ENCODE measurements at regions not wholly inside any gene's neighbourhood (a gene's known extent, or its start where the extent isn't known, plus 50 kb on each side); places are given as distances from the start of the nearest gene placed in this dataset.

- no peak for DNase-seq (ENCODE audit: extremely low read depth, low read depth, low spot score)
These were observed 397.1 kb downstream of the TLE1 start for GRCh38 chr9:81292056-81292805.

- DNase-seq (ENCODE audit: extremely low read depth, low read depth, low spot score): no peak
These were observed 399.7 kb downstream of the TLE1 start for GRCh38 chr9:81289622-81290021.

- DNase-seq (ENCODE audit: extremely low read depth, low read depth, low spot score): no peak
These were observed 421.3 kb downstream of the TLE1 start for GRCh38 chr9:81268048-81268447.

- DNase-seq (ENCODE audit: extremely low read depth, low read depth, low spot score): no peak
These were observed 422.7 kb downstream of the TLE1 start for GRCh38 chr9:81266674-81267073.

GRCh38 chr9:81266086-81266485 is 423.3 kb downstream of the TLE1 start:
- DNase-seq (ENCODE audit: extremely low read depth, low read depth, low spot score): no peak

- no peak for DNase-seq (ENCODE audit: extremely low read depth, low read depth, low spot score)
These were observed 424.8 kb downstream of the TLE1 start for GRCh38 chr9:81264516-81264915.

GRCh38 chr9:81259896-81260295 is 429.5 kb downstream of the TLE1 start:
- no peak for DNase-seq (ENCODE audit: extremely low read depth, low read depth, low spot score)

GRCh38 chr9:81256368-81256767 is 433.0 kb downstream of the TLE1 start:
- DNase-seq (ENCODE audit: extremely low read depth, low read depth, low spot score): no peak

GRCh38 chr9:81250606-81251005 is 438.7 kb downstream of the TLE1 start:
- DNase-seq (ENCODE audit: extremely low read depth, low read depth, low spot score): no peak

GRCh38 chr9:81250041-81250440 is 439.3 kb downstream of the TLE1 start:
- DNase-seq (ENCODE audit: extremely low read depth, low read depth, low spot score): no peak

GRCh38 chr9:81245254-81245956 is 443.9 kb downstream of the TLE1 start:
- DNase-seq (ENCODE audit: extremely low read depth, low read depth, low spot score): no peak

- no peak for DNase-seq (ENCODE audit: extremely low read depth, low read depth, low spot score)
These were observed 444.7 kb downstream of the TLE1 start for GRCh38 chr9:81244631-81245030.

GRCh38 chr9:81242866-81243265 is 446.5 kb downstream of the TLE1 start:
- no peak for DNase-seq (ENCODE audit: extremely low read depth, low read depth, low spot score)

GRCh38 chr9:81239388-81239787 is 450.0 kb downstream of the TLE1 start:
- DNase-seq (ENCODE audit: extremely low read depth, low read depth, low spot score): no peak

- DNase-seq (ENCODE audit: extremely low read depth, low read depth, low spot score): no peak
These were observed 451.6 kb downstream of the TLE1 start for GRCh38 chr9:81237565-81238231.

- DNase-seq (ENCODE audit: extremely low read depth, low read depth, low spot score): no peak
These were observed 454.3 kb downstream of the TLE1 start for GRCh38 chr9:81234924-81235610.

- DNase-seq (ENCODE audit: extremely low read depth, low read depth, low spot score): no peak
These were observed 458.3 kb downstream of the TLE1 start for GRCh38 chr9:81231011-81231410.

GRCh38 chr9:81227507-81228245 is 461.7 kb downstream of the TLE1 start:
- DNase-seq (ENCODE audit: extremely low read depth, low read depth, low spot score): no peak

- DNase-seq (ENCODE audit: extremely low read depth, low read depth, low spot score): no peak
These were observed 463.8 kb downstream of the TLE1 start for GRCh38 chr9:81225596-81225995.

Data from glomerular endothelial cell (primary cell).